Stimulated activated CD4-positive, alpha-beta T cell treated with anti-CD3 and anti-CD28 coated beads, Interleukin-4, amount 100 ng/mL, for 1 hour (primary cell): ENCODE measurements at regions not wholly inside any gene's neighbourhood (a gene's known extent, or its start where the extent isn't known, plus 50 kb on each side); places are given as distances from the start of the nearest gene placed in this dataset.

Source experiments
- DNase-seq: peaks from one replicate; pipeline ENCODE4 v3.0.0-alpha.2; 2020

DNA sequence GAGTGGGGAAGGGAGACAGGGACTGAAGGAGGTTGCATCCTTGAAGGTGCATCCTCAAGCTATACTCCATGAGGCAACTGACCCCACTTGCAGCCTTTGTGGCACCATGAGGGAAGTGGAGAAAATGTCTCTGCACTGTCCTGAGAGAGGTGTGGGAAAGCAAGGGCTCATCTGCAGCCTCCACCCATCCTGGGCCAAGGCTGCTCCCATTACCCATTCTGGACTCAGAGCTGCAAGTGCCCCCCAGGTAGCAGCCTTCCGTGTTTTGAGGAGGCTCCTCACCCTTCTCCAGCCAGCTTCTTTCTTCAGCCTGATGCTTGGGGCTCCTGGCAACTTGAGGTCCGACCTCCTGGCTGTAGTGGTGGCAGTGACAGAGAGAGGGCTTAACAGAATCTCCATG lies 294.6 kb downstream of the CDH26 start:
- no peak for DNase-seq

DNA sequence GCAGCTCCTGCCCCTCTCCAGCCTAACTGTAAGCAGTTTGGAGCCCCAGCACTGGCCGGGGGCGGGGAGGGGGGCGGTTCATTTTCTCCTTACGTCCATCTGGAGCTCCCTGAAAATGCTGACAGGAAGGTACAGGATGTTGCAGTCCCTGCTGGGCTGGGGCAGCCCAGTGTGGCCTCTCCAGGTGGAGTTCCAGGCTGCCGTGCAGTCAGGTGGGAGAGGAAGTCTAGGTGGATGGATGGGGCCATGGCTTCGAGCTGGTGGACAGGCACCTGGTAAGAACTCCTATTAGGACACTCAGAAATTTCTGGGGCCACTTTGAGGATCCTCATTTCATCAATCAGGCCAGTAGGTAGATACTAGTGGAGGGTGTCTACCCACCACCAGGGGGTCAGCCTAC lies 295.2 kb downstream of the CDH26 start:
- DNase-seq = no peak

DNA sequence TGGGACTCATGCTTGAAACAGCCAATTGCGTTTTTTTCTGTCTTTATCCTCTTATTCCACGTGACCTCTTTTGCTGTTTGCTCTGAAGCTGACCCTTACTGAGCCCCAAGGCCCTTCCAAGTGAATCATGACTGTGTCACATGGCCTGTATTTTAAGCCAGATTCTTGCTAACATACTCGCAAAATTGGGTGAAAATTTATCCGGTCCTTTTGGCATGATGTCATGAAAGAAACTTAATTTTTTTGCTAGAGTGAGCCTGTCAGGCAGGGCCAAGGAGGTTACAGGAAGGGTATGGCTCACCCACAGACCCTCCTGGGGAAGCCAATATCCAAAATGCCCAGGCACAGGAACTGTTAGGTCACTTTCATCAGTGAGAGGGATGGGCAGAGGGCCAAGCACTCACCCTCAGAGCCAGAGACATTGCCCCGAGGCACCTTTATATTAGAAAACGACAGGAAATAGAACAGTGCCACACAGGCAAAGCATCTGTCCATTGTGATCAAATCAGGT lies 296.7 kb downstream of the CDH26 start:
- no peak for DNase-seq

DNA sequence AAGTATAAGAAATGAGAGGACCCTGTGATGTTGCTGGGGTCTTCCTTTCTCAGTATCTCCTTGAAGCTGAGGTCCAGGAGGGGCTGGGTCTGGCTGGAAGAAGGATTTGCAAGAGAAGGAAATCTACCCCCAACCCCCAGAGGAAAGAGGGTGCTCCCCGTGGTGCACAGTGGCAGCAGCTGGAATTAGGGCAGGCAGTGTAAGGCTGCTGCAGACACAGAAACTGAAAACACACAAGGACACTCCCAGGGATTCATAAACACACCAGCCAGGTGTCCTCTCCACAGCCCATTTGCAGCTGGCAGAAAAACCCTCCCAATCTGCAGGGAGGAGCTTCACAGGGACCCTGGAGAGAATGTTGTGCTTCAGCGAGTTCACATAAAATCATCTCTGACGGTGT lies 297.2 kb downstream of the CDH26 start:
- DNase-seq = no peak

DNA sequence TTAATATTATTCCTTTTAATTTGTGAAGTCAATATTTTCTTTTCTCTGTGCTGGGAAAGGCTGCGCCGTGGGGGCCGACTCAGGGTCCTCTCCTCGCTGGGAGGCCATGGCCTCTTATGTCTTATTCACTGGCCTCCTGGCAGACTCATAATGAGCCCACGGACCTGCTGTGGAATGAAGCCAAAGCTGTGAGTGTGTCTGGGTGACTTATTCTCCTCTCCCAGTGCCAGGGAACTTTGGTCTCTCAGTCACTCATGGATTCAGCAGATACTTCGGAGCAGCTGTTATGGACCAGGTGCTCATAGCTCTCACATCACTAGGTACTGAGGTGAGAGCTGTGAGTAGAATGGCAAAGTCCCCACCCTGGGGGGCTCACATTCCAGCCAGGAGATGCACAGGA lies 297.6 kb downstream of the CDH26 start:
- DNase-seq = no peak

DNA sequence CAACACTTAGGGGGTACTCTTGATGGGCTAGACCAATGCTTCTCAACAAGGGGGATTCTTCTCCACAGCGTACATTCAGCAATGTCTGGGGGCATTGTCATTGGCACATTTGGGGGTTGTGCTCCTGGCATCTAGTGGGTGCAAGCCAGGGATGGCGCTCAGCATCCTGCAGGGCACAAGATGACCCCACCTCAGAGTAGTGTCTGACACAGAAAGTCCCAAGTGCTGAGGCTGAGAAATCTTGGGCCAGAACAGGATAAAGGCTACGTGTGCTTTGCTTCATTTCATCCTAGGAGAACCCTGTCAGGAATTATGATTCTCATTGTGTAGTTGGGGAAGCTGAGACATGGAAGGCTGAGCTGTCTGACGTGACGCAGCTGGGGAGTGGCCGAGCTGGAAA lies 298.6 kb downstream of the CDH26 start:
- DNase-seq = no peak

DNA sequence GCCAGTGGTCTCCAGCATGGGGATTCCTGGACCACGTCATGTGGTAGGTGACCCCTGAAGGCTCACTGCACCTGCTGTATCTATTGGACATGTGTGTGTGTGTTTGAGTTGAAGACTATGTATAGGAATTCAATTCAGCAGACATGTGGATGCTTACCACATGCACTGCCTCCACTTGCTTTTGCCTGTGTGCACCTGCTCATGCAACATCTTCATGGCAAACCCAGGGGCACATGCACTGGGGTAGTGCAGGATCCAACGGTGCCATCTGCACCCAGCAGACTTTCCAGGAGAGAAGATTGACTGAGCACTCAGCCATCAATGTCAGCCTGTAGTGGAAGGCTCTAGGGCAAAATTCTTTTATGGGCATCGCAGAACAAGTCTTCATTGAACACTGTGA lies 299.4 kb downstream of the CDH26 start:
- no peak for DNase-seq

DNA sequence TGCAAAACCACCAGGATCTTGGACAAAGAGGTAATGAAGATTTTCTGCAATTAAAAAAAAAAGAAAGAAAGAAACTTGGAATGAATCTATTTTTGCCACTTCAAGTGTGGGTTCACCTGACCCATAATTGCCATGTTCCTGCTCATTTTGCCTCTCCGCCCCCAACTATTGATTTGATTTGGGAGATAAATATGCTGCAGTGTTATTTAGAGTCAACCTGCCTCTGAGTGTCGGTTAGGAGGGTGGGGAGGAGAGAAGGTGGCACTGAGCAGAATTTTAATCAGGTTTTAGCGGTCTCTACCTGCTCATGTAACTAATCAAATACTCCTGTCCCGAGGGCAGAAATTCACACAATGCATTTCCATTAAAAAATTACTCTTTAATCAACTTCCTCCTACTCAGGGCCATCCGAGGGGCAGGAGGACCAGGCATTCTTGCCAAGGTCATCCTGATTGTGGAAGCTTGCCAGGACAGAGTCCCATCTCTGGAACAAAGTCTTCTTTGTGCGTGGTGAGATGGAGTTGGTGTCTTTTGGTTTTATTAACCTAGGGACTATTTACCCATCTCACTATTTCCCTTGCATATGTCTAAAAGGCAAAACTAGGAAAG lies 300.1 kb downstream of the CDH26 start:
- DNase-seq = no peak

DNA sequence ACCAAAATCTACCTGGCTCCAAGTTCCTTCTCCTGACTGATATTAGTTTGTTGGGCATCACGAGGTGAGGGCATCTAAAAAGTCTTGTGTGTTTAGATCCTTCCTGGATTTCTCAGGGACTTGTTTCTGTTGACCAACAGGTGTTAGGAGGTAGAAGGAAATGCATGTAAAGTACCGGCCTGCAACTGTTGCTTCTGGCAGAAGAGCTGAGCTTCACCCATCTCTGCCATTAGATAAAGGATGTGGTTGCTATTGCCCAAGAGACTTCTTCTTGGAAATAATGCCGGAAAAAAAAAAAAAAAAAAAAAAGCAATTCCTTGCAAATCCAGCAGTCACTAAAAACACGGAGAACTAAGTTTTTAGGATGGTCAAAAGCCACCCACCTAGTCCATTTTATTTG lies 303.1 kb downstream of the CDH26 start:
- no peak for DNase-seq

DNA sequence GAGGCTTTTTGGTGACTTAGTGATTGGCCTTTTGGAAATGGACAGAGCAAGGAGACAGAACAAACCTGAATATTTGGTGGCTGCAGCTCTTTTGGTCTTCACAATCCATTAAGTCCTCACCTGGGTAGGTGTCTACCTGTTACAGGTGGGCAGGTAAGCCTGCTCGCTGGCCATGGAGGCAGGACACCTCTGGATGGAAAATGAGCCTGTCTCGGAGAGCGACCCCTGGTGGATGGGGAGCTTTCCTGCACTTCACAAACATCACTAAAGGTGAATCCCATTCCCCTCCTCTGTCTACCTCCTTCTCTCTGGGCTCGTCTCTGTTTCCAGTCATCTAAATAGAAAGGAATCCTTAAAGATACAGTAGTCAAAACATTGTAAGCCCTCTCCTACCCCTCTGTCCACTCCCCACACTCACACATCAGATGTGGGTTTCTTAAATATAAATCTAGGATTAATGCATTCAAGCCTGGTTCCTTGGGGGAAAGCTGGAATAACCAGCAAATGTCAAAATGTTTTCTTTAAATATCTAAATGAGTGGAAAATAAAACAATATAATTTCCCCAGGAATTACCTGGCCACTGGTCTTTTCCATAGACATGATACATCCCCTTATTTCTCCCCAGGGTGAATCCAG lies 304.9 kb downstream of the CDH26 start:
- DNase-seq = peak; percentile 53

DNA sequence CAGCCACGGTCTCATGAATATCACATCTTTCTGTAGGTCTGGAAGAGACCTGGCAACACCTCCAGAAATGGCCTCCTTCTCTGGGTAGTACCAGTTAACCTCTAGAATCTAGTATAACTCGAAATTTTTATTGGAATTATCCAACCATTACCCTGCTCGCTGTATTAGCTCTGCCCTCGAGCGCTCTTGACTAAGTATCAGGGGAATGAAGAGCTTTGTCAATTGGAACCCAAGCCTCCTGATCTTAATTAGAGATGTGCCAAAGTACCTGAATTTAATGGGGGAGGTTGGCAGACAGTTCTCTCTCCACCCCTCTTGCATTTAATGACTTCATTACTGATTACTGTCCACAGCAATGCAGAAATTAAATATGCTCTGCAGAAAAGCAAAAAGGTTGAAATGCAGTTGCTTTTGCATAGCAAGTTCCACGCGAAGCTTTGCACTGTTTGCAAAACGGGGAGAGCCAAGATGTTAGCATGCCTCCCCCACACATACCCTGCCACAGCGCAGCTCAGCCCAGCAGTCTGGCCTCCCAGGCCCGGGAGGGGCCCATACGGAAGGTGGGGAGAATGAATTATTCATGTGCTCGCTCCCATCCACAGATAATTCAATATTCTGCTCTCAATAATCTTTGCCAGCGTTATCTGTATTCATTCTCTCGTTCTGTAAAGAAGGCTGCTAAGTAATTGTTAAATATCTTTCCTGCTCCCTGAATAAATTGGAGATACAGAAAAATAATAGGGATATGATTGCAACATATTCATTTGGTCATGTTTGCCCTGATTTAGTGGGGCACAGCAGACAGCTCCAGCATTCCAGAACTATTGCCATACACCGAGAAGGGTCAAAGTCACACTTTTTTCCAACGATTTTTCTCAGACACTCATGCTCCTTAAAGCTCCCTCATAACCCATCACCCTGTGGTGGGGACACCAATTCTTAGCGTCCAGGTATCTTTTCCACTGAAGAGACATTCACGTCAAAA lies 305.8 kb downstream of the CDH26 start:
- DNase-seq = no peak

DNA sequence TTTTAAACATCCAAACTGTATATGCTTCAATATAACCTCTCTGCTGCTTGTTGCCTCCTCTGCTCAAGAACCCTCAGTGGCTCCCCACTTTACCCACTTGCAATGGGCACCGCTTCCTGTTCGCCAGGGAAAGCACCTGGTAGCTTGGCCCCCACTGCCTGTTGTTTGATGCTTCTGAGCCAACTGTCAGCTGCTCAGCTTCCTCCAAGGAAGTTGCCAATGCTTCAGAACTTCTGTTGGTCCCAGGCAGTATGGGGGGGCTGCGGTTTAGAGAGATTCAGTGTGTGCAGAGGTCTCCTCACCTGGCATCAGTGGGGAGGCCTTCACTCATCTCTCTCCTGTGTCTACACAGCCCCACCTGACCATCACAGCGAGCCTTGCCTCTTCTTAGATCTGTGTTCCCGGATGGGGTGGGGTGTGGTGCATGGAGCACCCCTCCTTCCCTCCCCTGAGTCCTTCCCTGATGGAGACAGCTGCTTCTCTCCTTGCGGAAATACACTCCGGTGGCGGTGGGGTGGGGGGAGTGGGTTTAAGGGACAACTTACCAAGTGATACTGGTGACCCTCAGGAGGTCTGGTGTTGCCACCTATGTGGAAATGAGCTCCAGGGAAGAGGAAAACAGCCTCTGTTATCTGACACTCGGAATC lies 308.1 kb downstream of the CDH26 start:
- DNase-seq = no peak

DNA sequence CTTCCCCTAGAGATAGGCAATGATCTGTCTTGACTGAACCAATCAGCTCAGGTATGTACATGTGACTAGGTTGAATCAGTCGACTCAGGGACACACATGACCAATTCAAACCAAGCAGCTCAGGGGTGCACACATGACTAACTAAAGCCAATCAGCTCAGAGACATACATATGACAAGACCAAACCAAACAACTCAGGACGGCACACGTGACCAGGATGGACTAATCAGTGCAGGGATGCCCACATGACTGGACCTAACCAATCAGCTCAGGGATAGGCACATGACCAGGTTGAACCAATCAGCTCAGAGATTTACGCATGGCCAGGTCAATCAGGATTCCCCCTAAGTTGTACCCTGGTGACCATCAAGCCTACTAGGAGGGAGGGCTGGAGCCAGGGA lies 310.3 kb downstream of the CDH26 start:
- no peak for DNase-seq

DNA sequence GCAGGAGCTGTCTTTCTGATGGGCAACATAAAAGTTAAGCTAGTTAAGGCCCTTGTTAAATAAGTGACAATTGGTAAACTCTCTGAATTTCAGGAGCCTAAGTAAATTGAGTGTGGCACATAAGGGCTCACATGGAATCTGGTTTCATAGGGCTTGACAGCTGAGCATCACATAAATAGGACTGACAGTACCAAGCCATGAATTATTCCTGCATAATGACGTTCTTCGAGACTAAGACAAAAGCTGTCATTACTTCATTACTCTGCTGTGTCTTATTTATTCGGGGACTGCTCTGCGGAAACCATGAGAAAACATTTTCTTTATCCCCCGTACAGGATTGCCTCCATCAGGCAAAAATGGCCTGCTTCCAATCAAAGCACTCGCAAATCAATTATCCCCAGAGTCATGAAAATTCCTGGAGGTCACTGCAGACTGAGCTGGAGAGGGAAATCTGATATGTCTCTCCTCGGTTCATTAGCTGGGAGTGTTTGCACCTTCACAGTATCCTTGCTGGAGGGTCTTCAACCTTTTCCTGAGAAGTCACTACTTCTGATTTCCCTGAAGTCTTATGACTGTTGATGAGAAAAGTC lies 311.4 kb downstream of the CDH26 start:
- DNase-seq = no peak

DNA sequence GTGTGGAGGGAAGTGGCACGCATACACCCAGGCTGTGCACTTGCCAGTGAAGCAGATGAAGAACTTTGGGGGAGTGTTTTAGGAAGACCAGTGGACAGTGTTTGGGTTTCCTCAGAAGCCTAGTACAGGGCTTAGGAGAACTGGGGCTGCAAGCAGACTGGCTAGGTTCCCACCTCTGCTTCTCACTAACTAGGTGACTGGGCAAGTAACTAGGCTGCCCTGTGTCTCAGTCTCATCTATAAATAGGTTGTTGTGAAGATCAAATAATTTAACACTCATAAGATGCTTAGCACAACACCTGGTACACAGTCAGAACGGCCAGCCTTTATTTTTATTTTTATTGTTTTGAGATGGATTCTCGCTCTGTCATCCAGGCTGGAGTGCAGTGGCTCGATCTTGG lies 312.1 kb downstream of the CDH26 start:
- no peak for DNase-seq

DNA sequence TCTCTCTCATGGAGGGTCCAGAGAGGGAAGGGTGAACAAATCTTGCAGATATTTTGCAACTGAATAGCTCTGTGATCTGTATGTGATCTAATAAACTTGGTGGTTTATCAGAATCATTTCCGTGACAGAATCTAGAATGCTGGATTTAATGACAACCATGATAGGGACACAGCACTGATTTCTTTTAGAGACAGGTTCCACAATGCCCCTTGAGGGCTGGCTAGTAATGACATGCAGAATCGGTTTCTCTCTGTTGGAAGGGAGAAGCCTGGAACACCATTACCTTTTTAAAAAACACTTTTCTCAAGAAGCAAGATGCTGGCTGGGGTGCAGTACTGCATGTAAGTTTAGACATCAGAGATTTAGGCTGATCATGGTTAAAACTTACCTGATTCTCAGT lies 313.4 kb downstream of the CDH26 start:
- no peak for DNase-seq

DNA sequence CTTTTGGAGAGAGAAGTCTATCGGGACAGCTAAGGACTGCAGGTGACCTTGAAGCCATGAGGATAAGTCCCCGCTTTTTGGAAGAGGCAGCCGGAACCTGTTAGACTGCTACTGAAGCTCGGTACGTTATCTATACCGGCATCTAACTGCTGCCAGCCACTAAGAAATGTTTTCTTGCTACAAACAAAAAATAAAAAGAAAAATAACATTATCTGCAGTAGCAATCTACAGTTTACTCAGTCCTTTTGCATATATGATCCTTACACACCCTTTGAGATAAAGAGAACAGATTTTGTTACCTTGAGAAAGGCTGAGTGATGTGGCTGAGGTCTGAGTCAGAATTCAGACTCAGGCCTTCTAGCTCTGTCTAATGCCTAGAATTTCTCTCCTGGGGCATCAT lies 314.6 kb downstream of the CDH26 start:
- DNase-seq = no peak

DNA sequence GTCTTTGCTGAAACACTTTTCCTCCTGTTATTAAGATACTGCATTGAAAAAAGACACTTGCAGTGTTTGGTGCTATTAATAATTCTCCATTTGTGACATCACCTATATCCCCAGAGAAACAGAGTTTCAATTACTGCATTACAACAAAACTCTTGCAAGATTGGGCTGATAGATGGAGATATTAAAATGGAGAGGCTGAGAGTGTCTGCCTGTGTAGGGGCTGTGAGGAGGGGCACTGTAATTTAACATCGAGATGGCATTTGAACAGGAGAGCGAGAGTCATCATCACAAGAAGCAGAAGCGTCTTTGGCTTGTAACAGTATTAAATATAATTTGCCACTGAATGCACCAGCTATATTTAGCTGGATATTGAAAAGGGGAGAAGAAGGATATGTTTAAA lies 316.5 kb downstream of the CDH26 start:
- DNase-seq = no peak

DNA sequence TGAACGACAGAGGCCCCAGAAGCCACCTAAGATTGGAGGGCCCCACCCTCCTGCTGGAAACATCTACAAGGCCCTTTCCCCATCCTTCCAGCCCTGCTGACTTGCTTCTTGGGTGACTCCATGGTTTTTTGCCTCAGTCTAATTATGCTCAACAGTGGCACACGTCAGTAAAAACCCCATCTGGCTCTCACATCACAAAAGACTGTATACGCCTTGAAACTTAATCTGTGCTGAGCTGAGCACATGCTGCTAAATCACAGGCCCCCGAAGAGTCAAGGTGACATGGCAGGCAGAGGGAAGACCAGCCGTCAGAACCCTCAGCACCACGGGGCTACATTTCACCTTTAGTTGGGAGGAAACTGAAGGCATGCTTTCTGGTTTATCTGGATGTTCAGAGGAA lies 323.1 kb downstream of the CDH26 start:
- DNase-seq = no peak

DNA sequence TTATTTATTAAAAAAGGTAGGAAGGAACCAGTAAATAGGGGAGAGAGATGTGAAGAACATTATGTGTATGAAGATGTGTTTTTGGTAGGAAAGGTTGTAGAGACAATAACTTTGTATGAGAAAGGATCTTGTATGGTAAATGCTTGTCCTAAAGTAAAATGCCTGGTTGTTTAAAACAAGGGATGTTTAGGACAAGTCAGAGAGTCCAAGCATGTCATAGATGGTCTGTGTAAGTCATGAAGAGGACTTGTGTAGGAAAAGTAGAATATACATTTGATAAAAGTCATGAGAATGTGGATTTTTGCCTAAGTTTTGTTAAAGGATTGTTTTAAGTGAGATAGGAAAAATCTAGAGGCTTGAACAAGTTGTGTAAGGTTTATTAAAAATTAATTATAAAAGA lies 325.1 kb downstream of the CDH26 start:
- DNase-seq = no peak

DNA sequence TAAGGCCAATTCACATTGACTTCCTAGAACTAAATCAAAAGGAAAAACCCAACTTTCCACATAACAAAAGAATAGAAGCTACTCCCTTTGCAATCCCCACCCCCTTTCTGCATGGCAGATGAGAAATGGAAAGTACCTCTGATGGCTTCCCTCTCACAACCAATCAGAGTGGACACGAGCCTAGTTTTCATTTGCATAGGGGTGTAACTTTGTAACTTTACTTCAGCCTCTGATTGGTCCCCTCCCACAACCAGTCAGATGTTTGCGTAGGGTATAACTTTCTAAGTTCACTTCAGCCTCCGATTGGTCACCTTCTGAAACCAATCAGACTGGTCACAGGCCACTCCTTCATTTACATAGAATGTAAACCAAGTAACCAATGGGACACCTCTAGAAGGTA lies 328.5 kb downstream of the CDH26 start:
- DNase-seq = no peak

DNA sequence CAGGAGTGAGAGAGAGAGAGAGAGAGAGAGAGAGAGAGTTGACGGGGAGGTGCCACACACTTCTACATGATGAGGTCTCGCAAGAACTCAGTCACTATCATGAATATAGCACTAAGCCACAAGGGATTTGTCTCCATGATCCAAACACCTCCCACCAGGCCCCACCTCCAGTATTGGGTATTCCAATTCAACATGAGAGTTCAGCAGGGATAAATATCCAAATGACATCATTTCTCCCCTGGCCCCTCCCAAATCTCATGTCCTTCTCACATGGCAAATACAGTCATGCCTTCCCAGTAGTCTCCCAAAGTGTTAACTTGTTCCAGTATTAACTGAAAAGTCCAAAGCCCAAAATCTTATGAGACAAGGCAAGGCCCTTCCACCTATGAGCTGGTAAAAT lies 330.7 kb downstream of the CDH26 start:
- DNase-seq = no peak

DNA sequence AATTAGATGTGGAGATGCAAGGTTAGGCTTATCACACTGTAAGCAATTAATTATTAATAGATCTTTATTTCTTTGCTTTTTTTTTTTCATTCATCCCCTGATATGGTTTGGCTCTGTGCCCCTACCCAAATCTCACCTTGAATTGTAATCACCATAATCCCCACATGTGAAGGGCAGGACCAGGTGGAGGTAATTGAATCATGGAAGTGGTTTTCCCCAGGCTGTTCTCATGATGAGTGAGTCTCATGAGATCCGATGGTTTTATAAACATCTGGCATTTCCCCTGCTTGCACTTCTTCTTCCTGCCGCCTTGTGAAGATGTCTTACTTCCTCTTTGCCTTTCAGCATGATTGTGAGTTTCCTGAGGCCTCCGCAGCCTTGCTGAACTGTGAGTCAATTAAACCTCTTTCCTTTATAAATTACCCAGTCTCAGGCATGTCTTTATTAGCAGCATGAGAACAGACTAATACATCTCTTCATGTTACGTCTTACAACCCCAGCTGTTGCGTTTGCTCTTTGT lies 333.8 kb downstream of the CDH26 start:
- no peak for DNase-seq
